Mesendoderm (in vitro differentiated cells): ENCODE measurements at regions not wholly inside any gene's neighbourhood (a gene's known extent, or its start where the extent isn't known, plus 50 kb on each side); places are given as distances from the start of the nearest gene placed in this dataset.

Experiments used
- DNase-seq: peaks from one replicate; pipeline ENCODE4 v3.0.0; 2013
- H2AK5ac ChIP-seq: 2 replicates; pipeline ENCODE4 v1.6.1; 2013; ENCODE audit warnings: low read length, inconsistent platforms
- H2BK120ac ChIP-seq: 2 replicates; pipeline ENCODE4 v1.6.1; 2013; ENCODE audit warnings: low read depth, mild to moderate bottlenecking, low read length, moderate library complexity, mixed read lengths
- H2BK15ac ChIP-seq: replicated peaks from 2 replicates; pipeline ENCODE4 v1.6.1; 2013; ENCODE audit warnings: low read depth, mild to moderate bottlenecking, moderate library complexity
- H2BK5ac ChIP-seq: 2 replicates; pipeline ENCODE4 v1.6.1; 2013; ENCODE audit warnings: low read length, inconsistent platforms
- H3K18ac ChIP-seq: 2 replicates; pipeline ENCODE4 v1.6.1; 2013; ENCODE audit warnings: mild to moderate bottlenecking, low read length, mixed read lengths
- H3K23ac ChIP-seq: one replicate; pipeline ENCODE4 v1.6.1; 2013; ENCODE audit warnings: low read length
- H3K27ac ChIP-seq: 2 replicates; pipeline ENCODE4 v1.5.1; 2013; ENCODE audit warnings: low read depth, mild to moderate bottlenecking, inconsistent platforms, low read length, moderate library complexity
- H3K27me3 ChIP-seq: 2 replicates; pipeline ENCODE4 v1.6.1; 2013; ENCODE audit warnings: low read length, control low read depth, mild to moderate bottlenecking, inconsistent platforms; ENCODE audit not compliant: insufficient read depth, poor library complexity
- H3K36me3 ChIP-seq: 2 replicates; pipeline ENCODE4 v1.6.1; 2013; ENCODE audit warnings: low read length, inconsistent platforms; ENCODE audit not compliant: control insufficient read depth, insufficient read depth
- H3K4ac ChIP-seq: one replicate; pipeline ENCODE4 v1.6.1; 2013; ENCODE audit warnings: low read depth, mild to moderate bottlenecking, low read length, moderate library complexity
- H3K4me1 ChIP-seq: 2 replicates; pipeline ENCODE4 v1.6.1; 2013; ENCODE audit warnings: low read depth, low read length, inconsistent platforms; ENCODE audit not compliant: control insufficient read depth
- H3K4me2 ChIP-seq: 2 replicates; pipeline ENCODE4 v1.6.1; 2013; ENCODE audit warnings: low read length
- H3K4me3 ChIP-seq: 2 replicates; pipeline ENCODE4 v1.5.1; 2013; ENCODE audit warnings: mild to moderate bottlenecking, low read length
- H3K56ac ChIP-seq: one replicate; pipeline ENCODE4 v1.6.1; 2013; ENCODE audit warnings: low read length
- H3K79me1 ChIP-seq: 2 replicates; pipeline ENCODE4 v1.6.1; 2013; ENCODE audit warnings: low read length, inconsistent platforms
- H3K79me2 ChIP-seq: 2 replicates; pipeline ENCODE4 v1.6.1; 2013; ENCODE audit warnings: mild to moderate bottlenecking, low read length; ENCODE audit not compliant: control insufficient read depth, insufficient read depth
- H3K9ac ChIP-seq: 2 replicates; pipeline ENCODE4 v1.6.1; 2013; ENCODE audit warnings: low read length, inconsistent platforms
- H4K5ac ChIP-seq: one replicate; pipeline ENCODE4 v1.6.1; 2013; ENCODE audit warnings: low read length
- H4K8ac ChIP-seq: one replicate; pipeline ENCODE4 v1.6.1; 2013; ENCODE audit warnings: low read depth, mild to moderate bottlenecking, control low read depth, low read length, moderate library complexity
- WGBS: extraction: QIAGEN DNeasy Blood & Tissue Kit; methylation state at CpG from one replicate; pipeline ENCODE4 v1.1.7; 2013; ENCODE audit warnings: low lambda C conversion rate, missing lambda C conversion rate; ENCODE audit not compliant: insufficient coverage; ENCODE audit errors: extremely low coverage; 5-methylcytosine and 5-hydroxymethylcytosine counted together

GRCh38 chr1:91608876-91609275 lies 108.2 kb downstream of the CDC7 start:
- Histone ChIP-seq H3K79me1 (no peaks in the 10 kb centered on the region), H3K4me1 (peaks cover 11% of the 10 kb centered on the region), H2BK15ac (no peak overlapping the region), H3K56ac (no peak overlapping the region), H3K27me3 (no peaks in the 10 kb centered on the region), H3K36me3 (no peaks in the 10 kb centered on the region), H3K4me2 (no peak overlapping the region), H3K23ac (no peak overlapping the region), H3K4me3 (no peak overlapping the region), H3K79me2 (no peaks in the 10 kb centered on the region), H2BK5ac (no peak overlapping the region), H3K9ac (no peak overlapping the region), H4K8ac (no peak overlapping the region), H3K27ac (no peak overlapping the region), H3K4ac (no peak overlapping the region), H2AK5ac (no peak overlapping the region), H3K18ac (no peak overlapping the region), H2BK120ac (no peak overlapping the region), H4K5ac (no peak overlapping the region)
- DNase-seq, result peak; percentile 32
- WGBS, result no CpG with 5 or more reads among the region's 5 CpGs

GRCh38 chr1:91609551-91609950 lies 108.9 kb downstream of the CDC7 start:
- H3K4me3 ChIP-seq, result no peak overlapping the region
- H3K79me2 ChIP-seq, result no peaks in the 10 kb centered on the region
- no peak overlapping the region for H2BK15ac ChIP-seq
- H2BK5ac ChIP-seq, result no peak overlapping the region
- H4K5ac ChIP-seq, result no peak overlapping the region
- no peak overlapping the region for H3K23ac ChIP-seq
- no peaks in the 10 kb centered on the region for H3K36me3 ChIP-seq
- H3K27me3 ChIP-seq, result no peaks in the 10 kb centered on the region
- H3K18ac ChIP-seq, result no peak overlapping the region
- H3K79me1 ChIP-seq, result no peaks in the 10 kb centered on the region
- H3K56ac ChIP-seq, result no peak overlapping the region
- WGBS, result no CpG with 5 or more reads among the region's 5 CpGs
- H2BK120ac ChIP-seq, result no peak overlapping the region
- H3K4ac ChIP-seq, result no peak overlapping the region
- peak overlapping the region; percentile 27 for H2AK5ac ChIP-seq
- no peak overlapping the region for H3K4me2 ChIP-seq
- H4K8ac ChIP-seq, result no peak overlapping the region
- H3K9ac ChIP-seq, result no peak overlapping the region
- H3K4me1 ChIP-seq, result peaks cover 11% of the 10 kb centered on the region
- no peak overlapping the region for H3K27ac ChIP-seq
- peak; percentile 80 for DNase-seq

GRCh38 chr1:91610102-91610501 lies 109.5 kb downstream of the CDC7 start:
- H3K36me3 ChIP-seq, result no peaks in the 10 kb centered on the region
- H3K27ac ChIP-seq, result no peak overlapping the region

GRCh38 chr1:91610789-91611188 lies 110.1 kb downstream of the CDC7 start:
- peak overlapping the region; percentile 8 for H2BK5ac ChIP-seq
- no peak for DNase-seq
- peaks cover 11% of the 10 kb centered on the region for H3K4me1 ChIP-seq
- H3K9ac ChIP-seq, result peak overlapping the region; percentile 2
- peak overlapping the region; percentile 33 for H3K18ac ChIP-seq
- H2AK5ac ChIP-seq, result no peak overlapping the region
- no peak overlapping the region for H3K4me2 ChIP-seq
- H4K8ac ChIP-seq, result no peak overlapping the region
- H3K27ac ChIP-seq, result no peak overlapping the region
- H4K5ac ChIP-seq, result no peak overlapping the region
- H3K4me3 ChIP-seq, result no peak overlapping the region
- H3K23ac ChIP-seq, result no peak overlapping the region
- H2BK120ac ChIP-seq, result no peak overlapping the region
- H3K79me2 ChIP-seq, result no peaks in the 10 kb centered on the region
- no peak overlapping the region for H3K4ac ChIP-seq
- no CpG with 5 or more reads among the region's 6 CpGs for WGBS
- peak overlapping the region; percentile 35 for H3K56ac ChIP-seq
- H2BK15ac ChIP-seq, result no peak overlapping the region
- H3K36me3 ChIP-seq, result no peaks in the 10 kb centered on the region
- H3K79me1 ChIP-seq, result no peaks in the 10 kb centered on the region
- no peaks in the 10 kb centered on the region for H3K27me3 ChIP-seq

More at GRCh38 chr1:91610102-91610501, 109.5 kb downstream of the CDC7 start:
- no peaks in the 10 kb centered on the region for H3K79me2 ChIP-seq
- no peak overlapping the region for H3K23ac ChIP-seq
- H2BK5ac ChIP-seq, result no peak overlapping the region
- H3K27me3 ChIP-seq, result no peaks in the 10 kb centered on the region
- no peak for DNase-seq
- H3K4ac ChIP-seq, result peak overlapping the region; percentile 8
- H3K4me3 ChIP-seq, result no peak overlapping the region
- no peak overlapping the region for H3K9ac ChIP-seq
- no CpG with 5 or more reads among the region's 2 CpGs for WGBS
- no peak overlapping the region for H2BK15ac ChIP-seq
- H2BK120ac ChIP-seq, result peak overlapping the region; percentile 28
- peak overlapping the region; percentile 42 for H3K18ac ChIP-seq
- H3K56ac ChIP-seq, result no peak overlapping the region
- H2AK5ac ChIP-seq, result no peak overlapping the region
- H4K8ac ChIP-seq, result no peak overlapping the region
- no peaks in the 10 kb centered on the region for H3K79me1 ChIP-seq
- H3K4me1 ChIP-seq, result peaks cover 11% of the 10 kb centered on the region
- no peak overlapping the region for H3K4me2 ChIP-seq
- H4K5ac ChIP-seq, result no peak overlapping the region

GRCh38 chr1:91611483-91611917 lies 110.8 kb downstream of the CDC7 start:
- no peak overlapping the region for H2BK15ac ChIP-seq
- H2BK120ac ChIP-seq, result no peak overlapping the region
- H3K4me1 ChIP-seq, result peaks cover 11% of the 10 kb centered on the region
- H3K18ac ChIP-seq, result peak overlapping the region; percentile 30
- no peaks in the 10 kb centered on the region for H3K79me1 ChIP-seq
- H4K5ac ChIP-seq, result no peak overlapping the region
- H4K8ac ChIP-seq, result no peak overlapping the region
- no CpG with 5 or more reads among the region's 12 CpGs for WGBS
- no peaks in the 10 kb centered on the region for H3K27me3 ChIP-seq
- peak overlapping the region; percentile 48 for H3K27ac ChIP-seq
- H3K79me2 ChIP-seq, result no peaks in the 10 kb centered on the region
- peak overlapping the region; percentile 11 for H3K56ac ChIP-seq
- no peak overlapping the region for H3K4me3 ChIP-seq
- peak; percentile 94 for DNase-seq
- no peaks in the 10 kb centered on the region for H3K36me3 ChIP-seq
- H2AK5ac ChIP-seq, result no peak overlapping the region
- H3K9ac ChIP-seq, result no peak overlapping the region
- no peak overlapping the region for H2BK5ac ChIP-seq
- peak overlapping the region; percentile 50 for H3K4ac ChIP-seq
- no peak overlapping the region for H3K23ac ChIP-seq
- no peak overlapping the region for H3K4me2 ChIP-seq

- no CpG with 5 or more reads among the region's 1 CpG for WGBS
- no peaks in the 10 kb centered on the region for H3K79me2 ChIP-seq
- no peaks in the 10 kb centered on the region for H3K27me3 ChIP-seq
- H3K56ac ChIP-seq, result no peak overlapping the region
- peak; percentile 71 for DNase-seq
- no peak overlapping the region for H2BK5ac ChIP-seq
- no peak overlapping the region for H2AK5ac ChIP-seq
- H4K5ac ChIP-seq, result no peak overlapping the region
- H2BK120ac ChIP-seq, result no peak overlapping the region
- H2BK15ac ChIP-seq, result no peak overlapping the region
- no peaks in the 10 kb centered on the region for H3K79me1 ChIP-seq
- H3K4ac ChIP-seq, result no peak overlapping the region
- no peak overlapping the region for H4K8ac ChIP-seq
- H3K4me1 ChIP-seq, result peaks cover 11% of the 10 kb centered on the region
- H3K4me3 ChIP-seq, result no peak overlapping the region
- no peak overlapping the region for H3K9ac ChIP-seq
- H3K27ac ChIP-seq, result no peak overlapping the region
- no peak overlapping the region for H3K4me2 ChIP-seq
- no peak overlapping the region for H3K18ac ChIP-seq
- H3K23ac ChIP-seq, result no peak overlapping the region
- H3K36me3 ChIP-seq, result no peaks in the 10 kb centered on the region
Measured at GRCh38 chr1:91613595-91613994, 112.9 kb downstream of the CDC7 start.
